ENCODE measurements at regions not wholly inside any gene's neighbourhood (a gene's known extent, or its start where the extent isn't known, plus 50 kb on each side); places are given as distances from the start of the nearest gene placed in this dataset.

GRCh38 chr2:47654790-47655562 is 84.2 kb upstream of the KCNK12 start:
- Mint-ChIP-seq H3K4me1 (no peaks in the 10 kb centered on the region), H3K27me3 (no peaks in the 10 kb centered on the region), H3K27ac (no peak overlapping the region), H3K9me3 (no peaks in the 10 kb centered on the region), H3K4me3 (no peak overlapping the region), H3K36me3 (ENCODE audit: low read depth) (no peaks in the 10 kb centered on the region)
- DNase-seq = no peak
- ChIA-PET POLR2A (no interaction called here), CTCF (interaction anchor here (0.7 to 1.2 kb wide), 2 partner anchors 19 to 23 kb away, joined by 3 read pairs; no protein-coding TSS in a partner anchor)

GRCh38 chr2:47653902-47654789 is 83.4 kb upstream of the KCNK12 start:
- Mint-ChIP-seq H3K4me1 (no peaks in the 10 kb centered on the region), H3K4me3 (no peak overlapping the region), H3K27me3 (no peaks in the 10 kb centered on the region), H3K27ac (no peak overlapping the region), H3K36me3 (ENCODE audit: low read depth) (no peaks in the 10 kb centered on the region), H3K9me3 (no peaks in the 10 kb centered on the region)
- POLR2A ChIA-PET = no interaction called here
- CTCF ChIA-PET = interaction anchor here (0.7 to 1.2 kb wide), 2 partner anchors 20 to 24 kb away, joined by 3 read pairs; no protein-coding TSS in a partner anchor
- DNase-seq = no peak

- no peaks in the 10 kb centered on the region for H3K4me1 Mint-ChIP-seq
- no peaks in the 10 kb centered on the region for H3K9me3 Mint-ChIP-seq
- no peaks in the 10 kb centered on the region for H3K36me3 Mint-ChIP-seq (ENCODE audit: low read depth)
- no peak overlapping the region for H3K4me3 Mint-ChIP-seq
- no peaks in the 10 kb centered on the region for H3K27me3 Mint-ChIP-seq
- ChIA-PET POLR2A (no interaction called here), CTCF (no interaction called here)
- H3K27ac Mint-ChIP-seq = no peak overlapping the region
- no peak for DNase-seq
Measured at GRCh38 chr2:47653036-47653435, 82.3 kb upstream of the KCNK12 start.

GRCh38 chr2:47652061-47652690 is 81.4 kb upstream of the KCNK12 start:
- no peak overlapping the region for H3K27ac Mint-ChIP-seq
- no peaks in the 10 kb centered on the region for H3K4me1 Mint-ChIP-seq
- H3K36me3 Mint-ChIP-seq (ENCODE audit: low read depth) = no peaks in the 10 kb centered on the region
- no peaks in the 10 kb centered on the region for H3K9me3 Mint-ChIP-seq
- POLR2A ChIA-PET = no interaction called here
- H3K27me3 Mint-ChIP-seq = no peaks in the 10 kb centered on the region
- no peak for DNase-seq
- no peak overlapping the region for H3K4me3 Mint-ChIP-seq
- CTCF ChIA-PET = no interaction called here

GRCh38 chr2:47651296-47651695 is 80.5 kb upstream of the KCNK12 start:
- no peak for DNase-seq
- ChIA-PET POLR2A (no interaction called here), CTCF (no interaction called here)
- Mint-ChIP-seq H3K36me3 (ENCODE audit: low read depth) (no peaks in the 10 kb centered on the region), H3K4me1 (no peaks in the 10 kb centered on the region), H3K9me3 (no peaks in the 10 kb centered on the region), H3K4me3 (no peak overlapping the region), H3K27me3 (no peaks in the 10 kb centered on the region), H3K27ac (no peak overlapping the region)

GRCh38 chr2:47650001-47650535 is 79.3 kb upstream of the KCNK12 start:
- H3K27me3 Mint-ChIP-seq = no peaks in the 10 kb centered on the region
- ChIA-PET CTCF (no interaction called here), POLR2A (no interaction called here)
- DNase-seq = no peak
- no peaks in the 10 kb centered on the region for H3K9me3 Mint-ChIP-seq
- H3K4me1 Mint-ChIP-seq = no peaks in the 10 kb centered on the region
- H3K36me3 Mint-ChIP-seq (ENCODE audit: low read depth) = no peaks in the 10 kb centered on the region
- no peak overlapping the region for H3K27ac Mint-ChIP-seq
- H3K4me3 Mint-ChIP-seq = no peak overlapping the region

- peaks cover 1% of the 10 kb centered on the region for H3K27me3 Mint-ChIP-seq
- no peak for DNase-seq
- CTCF ChIA-PET = no interaction called here
- no peak overlapping the region for H3K4me3 Mint-ChIP-seq
- POLR2A ChIA-PET = no interaction called here
- H3K36me3 Mint-ChIP-seq (ENCODE audit: low read depth) = no peaks in the 10 kb centered on the region
- no peaks in the 10 kb centered on the region for H3K9me3 Mint-ChIP-seq
- no peak overlapping the region for H3K27ac Mint-ChIP-seq
- no peaks in the 10 kb centered on the region for H3K4me1 Mint-ChIP-seq
Measured at GRCh38 chr2:47645246-47645645, 74.5 kb upstream of the KCNK12 start.

- no peaks in the 10 kb centered on the region for H3K9me3 Mint-ChIP-seq
- no peak overlapping the region for H3K27ac Mint-ChIP-seq
- H3K36me3 Mint-ChIP-seq (ENCODE audit: low read depth) = no peaks in the 10 kb centered on the region
- DNase-seq = no peak
- ChIA-PET POLR2A (no interaction called here), CTCF (interaction anchor here (1.2 kb wide), 1 partner anchor 31 kb away, joined by 3 read pairs; no protein-coding TSS in a partner anchor)
- H3K4me1 Mint-ChIP-seq = no peaks in the 10 kb centered on the region
- no peak overlapping the region for H3K4me3 Mint-ChIP-seq
- H3K27me3 Mint-ChIP-seq = peaks cover 1% of the 10 kb centered on the region
Measured at GRCh38 chr2:47644351-47644750, 73.6 kb upstream of the KCNK12 start.

- DNase-seq = no peak
- ChIA-PET CTCF (no interaction called here), POLR2A (no interaction called here)
- H3K9me3 Mint-ChIP-seq = no peaks in the 10 kb centered on the region
- no peak overlapping the region for H3K27ac Mint-ChIP-seq
- no peaks in the 10 kb centered on the region for H3K36me3 Mint-ChIP-seq (ENCODE audit: low read depth)
- no peaks in the 10 kb centered on the region for H3K4me1 Mint-ChIP-seq
- peaks cover 5% of the 10 kb centered on the region for H3K27me3 Mint-ChIP-seq
- H3K4me3 Mint-ChIP-seq = no peak overlapping the region
Measured at GRCh38 chr2:47641366-47641765, 70.6 kb upstream of the KCNK12 start.

GRCh38 chr2:47640356-47640755 is 69.6 kb upstream of the KCNK12 start:
- no peak overlapping the region for H3K4me3 Mint-ChIP-seq
- H3K36me3 Mint-ChIP-seq (ENCODE audit: low read depth) = no peaks in the 10 kb centered on the region
- peaks cover 5% of the 10 kb centered on the region for H3K27me3 Mint-ChIP-seq
- no peaks in the 10 kb centered on the region for H3K9me3 Mint-ChIP-seq
- ChIA-PET POLR2A (no interaction called here), CTCF (interaction anchor here (0.6 kb wide), 1 partner anchor 22 kb away, joined by 3 read pairs; no protein-coding TSS in a partner anchor)
- no peaks in the 10 kb centered on the region for H3K4me1 Mint-ChIP-seq
- no peak overlapping the region for H3K27ac Mint-ChIP-seq
- DNase-seq = no peak

GRCh38 chr2:47639467-47639866 is 68.7 kb upstream of the KCNK12 start:
- ChIA-PET CTCF (no interaction called here), POLR2A (no interaction called here)
- no peak for DNase-seq
- Mint-ChIP-seq H3K27me3 (peaks cover 5% of the 10 kb centered on the region), H3K9me3 (no peaks in the 10 kb centered on the region), H3K27ac (no peak overlapping the region), H3K4me3 (no peak overlapping the region), H3K4me1 (no peaks in the 10 kb centered on the region), H3K36me3 (ENCODE audit: low read depth) (no peaks in the 10 kb centered on the region)

- ChIA-PET POLR2A (no interaction called here), CTCF (no interaction called here)
- no peak overlapping the region for H3K27ac Mint-ChIP-seq
- no peak overlapping the region for H3K4me3 Mint-ChIP-seq
- DNase-seq = no peak
- no peaks in the 10 kb centered on the region for H3K36me3 Mint-ChIP-seq (ENCODE audit: low read depth)
- H3K9me3 Mint-ChIP-seq = no peaks in the 10 kb centered on the region
- H3K27me3 Mint-ChIP-seq = peaks cover 4% of the 10 kb centered on the region
- no peaks in the 10 kb centered on the region for H3K4me1 Mint-ChIP-seq
Measured at GRCh38 chr2:47638430-47638829, 67.6 kb upstream of the KCNK12 start.

Data from activated CD4-positive, alpha-beta T cell treated with anti-CD3 and anti-CD28 coated beads, Interleukin-2, amount 10 ng/mL, durations not matched to agents 7 days and 5 days (primary cell).